ENCODE measurements at regions not wholly inside any gene's neighbourhood (a gene's known extent, or its start where the extent isn't known, plus 50 kb on each side); places are given as distances from the start of the nearest gene placed in this dataset.

DNA sequence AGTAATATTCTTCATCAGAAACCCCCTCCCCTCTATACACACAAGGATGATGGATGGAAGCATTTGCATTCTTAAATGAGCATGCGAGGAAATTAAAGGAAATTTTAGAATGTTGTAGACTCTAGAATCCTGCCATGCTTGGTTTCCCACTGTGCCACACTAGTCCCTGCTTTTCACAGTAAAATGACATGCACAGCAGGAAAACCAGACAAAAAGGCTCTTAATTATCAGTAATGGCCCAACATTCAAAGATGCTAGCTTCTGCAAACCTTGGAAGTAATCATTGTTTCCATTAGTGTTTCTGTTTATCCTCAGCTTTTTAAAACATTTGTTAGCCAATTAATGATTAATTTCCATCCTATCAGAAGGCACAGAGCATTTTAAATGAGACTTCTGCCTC, 255.8 kb downstream of the SLCO4C1 start:
- TF ChIP-seq CTCF (IDR thresholded peaks at IDR 0.05; ENCODE audit: control extremely low read depth in 1 of 3, insufficient read depth in 1 of 3, low read depth in 1 of 3, low read length in 3 of 3) (no peak), EZH2 (IDR thresholded peaks at IDR 0.05; ENCODE audit: low read depth, low read length, severe bottlenecking) (no peak)

Measured in H1 (cell line).